T-helper 1 cell treated with Interleukin-12 subunit alpha and Interleukin-12 subunit beta and Interleukin-4 antibody, amounts not matched to agents 30 ng/mL and 1 ng/mL, for 36 hours (primary cell): ENCODE measurements at regions not wholly inside any gene's neighbourhood (a gene's known extent, or its start where the extent isn't known, plus 50 kb on each side); places are given as distances from the start of the nearest gene placed in this dataset.
"Not testable (repeated sequence)": the region's sequence is repeated elsewhere in the genome, so short reads cannot be mapped to it uniquely, and the experiment has no call there.

ENCODE experiments used
- intact Hi-C: fragments of 100-400 bp; cut with micrococcal nuclease; formaldehyde crosslinking; loops from one replicate; pipeline ENCODE4 v1.15.1; 2024

DNA sequence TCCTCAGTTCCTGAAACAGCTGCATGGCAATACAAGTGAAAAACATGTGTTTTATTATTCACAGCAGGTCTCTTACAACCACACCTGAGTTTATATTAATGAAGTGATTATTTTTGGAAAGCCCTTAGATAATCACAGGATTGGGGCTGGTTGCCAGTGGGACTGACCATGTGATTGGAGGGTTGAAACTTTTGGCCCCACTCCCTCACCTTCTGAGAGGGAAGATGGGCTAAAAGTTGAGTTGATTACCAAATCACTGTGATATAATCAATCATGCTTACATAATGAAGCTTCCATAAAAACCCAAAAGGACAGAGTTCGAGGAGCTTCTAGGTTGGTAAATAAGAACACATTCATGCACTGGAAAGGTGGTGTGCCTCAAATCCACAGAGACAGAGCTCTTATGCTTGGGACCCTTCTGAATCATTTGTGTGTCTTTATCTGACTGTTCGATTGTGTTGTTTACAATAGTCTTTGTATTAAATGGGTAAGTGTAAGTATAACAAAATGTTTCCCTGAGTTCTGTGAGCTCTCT, 393.9 kb downstream of the RPS24 start:
- intact Hi-C loops = no loop called here

DNA sequence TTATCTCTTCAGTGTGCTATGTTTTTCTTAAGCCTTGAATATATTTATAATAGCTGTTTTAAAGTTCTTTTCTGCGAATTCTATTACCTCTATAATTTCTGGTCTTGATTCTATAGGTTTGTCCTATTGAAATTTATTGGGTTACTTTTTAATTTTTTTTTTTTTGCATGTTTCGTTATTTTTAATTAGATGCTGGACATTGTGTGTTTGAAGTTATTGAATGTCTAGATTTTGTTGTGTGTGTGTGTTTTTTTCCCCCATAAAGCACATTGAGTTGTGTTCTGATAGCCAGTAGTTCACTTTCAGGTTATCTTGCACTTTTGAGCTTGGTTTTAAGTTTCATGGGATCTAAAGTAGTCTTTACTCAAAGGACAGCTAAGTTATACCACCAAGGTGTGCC, 394.9 kb downstream of the RPS24 start:
- intact Hi-C loops = no loop called here

DNA sequence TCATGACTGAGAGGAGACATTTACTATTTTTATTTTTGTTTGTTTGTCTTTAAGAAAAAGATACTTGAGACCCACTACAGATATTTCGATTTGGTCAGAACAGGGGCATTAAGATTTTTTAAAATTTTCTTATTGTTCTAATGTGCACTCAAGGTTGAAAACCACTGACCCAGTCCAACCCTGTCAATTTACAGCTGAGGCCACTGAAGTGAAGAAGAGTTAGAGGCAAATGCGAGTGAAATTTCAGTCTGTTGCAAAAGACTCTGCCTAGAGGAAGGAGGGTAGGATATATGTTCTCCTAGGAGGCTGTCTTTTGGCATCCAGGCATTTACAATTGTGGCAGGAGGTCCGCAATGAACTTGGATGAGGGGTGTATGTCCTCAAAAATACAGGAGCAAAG, 396.3 kb downstream of the RPS24 start:
- intact Hi-C loops = no loop called here

DNA sequence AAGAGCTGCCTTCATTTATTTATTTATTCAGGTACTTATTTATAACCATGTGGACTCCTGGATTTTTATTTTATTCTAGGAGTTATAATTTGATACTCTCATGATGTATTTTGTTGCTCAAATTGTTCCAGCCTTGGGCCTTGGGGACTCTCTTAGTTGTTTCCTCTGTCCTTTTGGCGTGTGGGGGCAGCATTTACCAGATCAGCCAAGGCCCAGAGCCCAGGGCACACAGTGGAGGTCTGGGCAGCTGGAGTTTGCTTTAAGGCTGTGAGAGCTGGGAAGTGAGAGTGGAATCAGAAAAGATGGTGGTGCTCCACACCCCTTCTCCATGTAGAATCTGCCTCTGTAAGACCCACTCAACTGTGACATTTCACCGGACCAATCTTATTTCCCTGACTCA, 398.9 kb downstream of the RPS24 start:
- intact Hi-C loops = no loop called here

DNA sequence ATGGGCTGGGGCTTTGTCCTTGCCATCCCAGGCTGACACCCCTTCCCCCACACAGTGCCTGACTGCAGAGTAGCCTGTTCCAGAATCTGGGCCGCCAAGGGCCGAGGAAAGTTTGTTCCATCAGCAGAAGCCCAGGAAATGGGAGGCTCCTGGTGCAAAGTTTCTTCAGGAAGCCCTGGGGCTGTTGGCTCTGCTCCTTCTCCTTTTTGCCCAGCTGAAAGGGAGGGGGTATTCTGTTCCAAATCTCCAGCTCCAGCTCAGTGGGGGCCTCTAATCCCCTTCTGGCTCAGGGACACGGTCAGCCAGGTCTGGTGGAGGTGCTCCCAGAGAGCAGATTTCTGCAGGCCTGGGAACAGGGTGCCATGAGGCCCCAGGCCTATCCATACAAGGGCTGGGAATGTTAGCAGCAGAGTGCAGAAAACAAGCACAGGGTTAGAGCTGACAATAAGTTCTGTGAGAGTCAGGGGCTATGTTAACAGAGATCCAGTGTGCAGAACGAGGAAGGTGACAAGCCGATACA, 399.5 kb downstream of the RPS24 start:
- intact Hi-C loops = no loop called here

DNA sequence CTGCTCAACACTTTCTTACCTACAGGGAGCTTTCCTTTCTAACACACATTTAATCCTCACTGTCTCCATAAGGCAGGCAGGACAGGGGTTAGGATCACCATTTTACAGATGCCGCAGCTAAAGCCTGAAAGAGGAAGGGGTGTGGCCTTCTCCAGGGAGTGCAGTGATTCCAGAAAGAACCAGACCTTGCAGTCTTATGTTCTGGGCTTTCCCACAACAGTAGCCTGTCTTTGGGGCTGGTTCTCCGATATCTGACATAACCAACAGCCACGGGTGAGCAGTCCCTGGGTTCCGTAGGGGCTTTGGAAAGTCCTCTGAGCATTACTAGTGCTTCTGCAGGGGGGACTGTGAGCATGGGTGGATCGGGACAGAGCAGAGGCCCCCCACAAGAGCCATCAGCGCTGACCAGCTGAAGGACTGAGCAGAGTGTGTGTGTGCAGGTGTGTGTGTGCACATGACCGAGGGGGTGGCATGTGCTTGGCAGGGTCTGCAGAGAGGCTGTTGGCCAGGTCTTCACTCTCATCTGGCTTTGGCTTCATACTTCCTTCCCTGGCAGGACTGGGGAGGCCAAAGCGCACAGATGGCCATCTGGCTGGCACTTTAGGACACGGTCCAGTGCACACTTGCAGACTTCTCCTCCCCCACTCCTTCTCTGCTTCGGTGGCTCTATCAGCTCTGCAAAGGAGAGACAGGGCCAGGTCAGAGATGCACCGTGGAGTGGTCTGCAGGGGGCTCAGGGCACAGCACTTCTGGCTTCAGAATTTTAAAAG, 400.3 kb downstream of the RPS24 start:
- intact Hi-C loops = no loop called here

DNA sequence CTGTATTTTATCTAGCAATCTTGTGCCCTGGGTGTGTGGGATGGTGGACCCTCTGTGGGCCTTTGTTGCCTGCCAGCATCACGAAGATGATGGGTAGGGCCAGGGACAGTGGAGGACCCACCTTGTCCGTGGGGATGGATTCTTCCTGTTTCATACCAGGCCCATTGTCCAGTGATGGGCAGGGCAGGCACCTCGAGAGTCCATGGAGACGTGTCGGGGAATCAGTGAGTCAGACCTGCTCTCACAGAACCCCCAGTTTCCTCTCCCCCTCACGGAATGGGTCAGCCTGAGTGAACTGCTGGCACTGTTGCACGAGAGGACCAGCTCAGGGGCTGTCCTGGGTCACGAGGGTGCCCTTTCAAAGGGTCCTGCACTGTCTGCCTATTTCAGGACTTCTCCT, 401.2 kb downstream of the RPS24 start:
- intact Hi-C loops = no loop called here

DNA sequence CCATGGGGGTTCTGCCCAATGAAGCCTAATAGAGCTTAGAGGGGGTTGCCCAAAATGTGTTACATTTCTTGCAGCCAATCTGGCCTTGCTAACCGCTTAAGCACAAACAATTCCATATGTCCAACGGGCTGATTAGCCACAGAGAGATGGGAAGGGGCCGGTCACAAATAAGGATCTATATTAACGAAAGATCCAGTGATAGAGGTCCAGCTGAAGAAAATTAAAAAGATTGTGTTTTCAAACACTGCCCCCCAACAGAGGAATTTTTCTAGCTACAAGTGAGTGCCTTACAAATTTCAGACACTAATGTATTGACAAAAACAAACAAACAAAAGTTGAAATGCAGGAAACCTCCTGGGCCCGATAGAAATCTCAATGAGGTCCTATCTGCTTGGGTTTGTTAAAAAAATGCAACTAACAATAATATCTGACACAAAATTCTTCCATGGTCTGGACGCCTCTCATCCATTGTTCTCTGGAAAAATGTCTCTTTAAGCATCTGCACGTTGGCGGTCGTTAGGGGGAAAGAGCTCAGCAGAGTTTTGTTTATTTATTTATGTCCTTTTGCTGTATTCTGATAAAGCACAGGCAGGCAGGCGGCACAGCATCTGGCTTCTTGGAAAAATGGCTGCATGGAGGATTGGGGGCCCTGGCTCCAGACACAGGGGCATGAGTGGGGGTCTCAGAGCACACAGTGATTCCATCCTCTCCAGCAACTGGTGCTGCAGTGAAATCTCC, 402.0 kb downstream of the RPS24 start:
- intact Hi-C loops = no loop called here

DNA sequence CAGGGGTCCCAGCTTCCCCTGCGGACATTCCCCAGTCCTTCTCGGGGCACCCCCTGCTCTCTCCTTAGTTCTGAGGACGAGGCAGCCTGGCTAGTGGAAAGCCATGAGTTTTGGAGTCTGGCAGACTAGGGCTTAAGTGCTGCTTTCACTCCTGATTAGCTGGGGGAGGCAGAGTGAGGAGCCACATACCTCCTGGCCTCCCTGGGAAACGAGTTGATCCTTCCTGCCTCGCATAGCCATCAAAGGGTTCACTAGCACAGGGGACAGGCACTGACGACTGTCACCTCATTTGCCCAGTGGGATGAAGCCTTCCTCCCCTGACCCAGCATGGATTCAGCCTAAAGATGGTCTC, 402.5 kb downstream of the RPS24 start:
- intact Hi-C loops = no loop called here

DNA sequence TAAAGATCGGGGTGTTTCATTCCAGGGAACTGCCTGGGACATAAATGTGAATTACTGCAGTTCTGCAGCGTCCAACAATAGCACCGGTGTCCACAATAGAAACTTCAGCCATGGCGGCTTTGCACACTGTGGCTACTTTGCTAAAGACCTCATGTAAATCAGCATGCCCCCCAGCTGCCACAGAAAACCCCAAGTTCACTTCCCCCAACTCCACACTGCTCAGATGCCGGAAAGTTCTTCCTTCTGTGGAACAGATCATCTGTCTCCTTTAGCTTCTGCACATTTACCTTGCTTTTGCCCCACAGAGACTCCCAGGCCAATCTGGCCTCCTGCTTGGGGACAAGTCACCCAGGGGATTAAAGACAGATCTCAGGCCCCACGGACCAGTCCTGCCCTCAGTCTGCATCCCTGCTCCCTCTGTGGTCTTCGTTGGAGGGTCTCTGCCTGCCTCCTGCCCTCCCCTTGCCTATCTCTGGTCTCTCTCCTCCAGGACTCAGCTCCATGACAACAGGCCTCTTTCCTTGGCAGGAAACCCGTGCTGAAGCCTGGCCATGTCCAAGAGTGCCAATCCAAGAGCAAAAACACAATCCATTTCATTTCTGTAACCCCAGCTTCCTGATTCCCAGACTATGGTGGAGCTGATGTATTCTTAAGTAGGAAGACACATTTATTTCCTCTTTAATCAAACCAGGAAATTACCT, 403.2 kb downstream of the RPS24 start:
- intact Hi-C loops = no loop called here

DNA sequence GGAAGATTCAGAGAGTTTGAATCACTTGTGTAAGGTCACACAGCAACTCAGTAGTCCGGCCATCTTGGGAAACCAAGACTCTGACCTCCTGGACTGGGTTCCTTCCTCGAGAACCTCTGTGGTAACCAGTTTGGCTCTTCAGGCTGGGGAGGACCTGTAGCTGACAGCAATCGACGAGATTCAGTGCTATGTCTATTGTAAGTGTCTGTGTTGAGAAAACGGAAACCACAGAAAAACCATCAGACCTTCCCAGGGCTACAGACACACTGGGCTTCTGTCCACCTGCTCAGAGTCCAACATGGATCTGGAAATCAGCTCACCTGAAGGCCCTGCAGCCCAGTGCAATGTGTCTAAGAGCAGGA, 403.7 kb downstream of the RPS24 start:
- intact Hi-C loops = no loop called here

DNA sequence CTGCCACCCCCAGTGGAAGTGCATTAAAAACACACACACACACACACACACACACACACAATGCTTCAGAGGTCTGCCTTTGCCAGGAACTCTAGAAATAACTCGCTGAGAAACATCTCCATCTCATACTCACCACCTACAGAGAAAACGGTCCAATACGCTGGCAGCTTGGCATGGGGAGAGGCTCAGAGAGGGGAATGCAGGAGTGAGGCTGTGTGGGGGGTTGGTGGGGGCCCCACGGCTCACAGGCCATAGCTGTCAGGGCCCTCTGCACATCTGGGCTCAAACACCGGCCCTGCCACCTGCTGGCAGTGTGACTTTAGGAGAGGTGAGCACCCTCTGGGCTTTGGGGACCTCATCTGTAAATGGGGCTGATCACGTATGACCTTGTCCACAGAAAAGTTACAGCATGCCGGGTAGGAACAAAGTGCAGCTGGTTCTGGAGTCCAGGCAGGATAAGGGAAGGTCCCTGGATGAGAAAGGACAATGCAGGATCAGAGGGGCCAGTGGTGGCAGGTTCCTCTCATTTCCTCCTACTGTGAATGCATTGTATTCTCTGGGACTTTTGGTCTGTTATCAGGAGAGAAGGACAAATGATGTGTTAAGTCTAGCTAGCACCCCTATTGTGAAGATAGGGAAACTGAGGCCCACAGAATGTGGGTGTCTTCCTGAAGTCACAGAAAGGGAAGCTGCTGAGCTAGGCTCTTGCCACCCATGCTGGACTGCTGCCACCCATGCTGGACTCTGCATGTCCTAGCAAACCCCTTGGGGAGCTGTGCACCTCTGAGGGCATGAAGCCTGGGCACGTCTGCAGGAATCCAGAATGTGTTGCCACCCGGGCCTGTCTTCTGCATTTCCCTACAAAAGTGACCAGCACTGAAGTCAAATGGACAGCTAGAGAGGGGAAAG, 404.6 kb downstream of the RPS24 start:
- intact Hi-C loops = loop anchor here (1.0 kb wide), 1 partner anchor 391 kb away; no protein-coding TSS in a partner anchor

DNA sequence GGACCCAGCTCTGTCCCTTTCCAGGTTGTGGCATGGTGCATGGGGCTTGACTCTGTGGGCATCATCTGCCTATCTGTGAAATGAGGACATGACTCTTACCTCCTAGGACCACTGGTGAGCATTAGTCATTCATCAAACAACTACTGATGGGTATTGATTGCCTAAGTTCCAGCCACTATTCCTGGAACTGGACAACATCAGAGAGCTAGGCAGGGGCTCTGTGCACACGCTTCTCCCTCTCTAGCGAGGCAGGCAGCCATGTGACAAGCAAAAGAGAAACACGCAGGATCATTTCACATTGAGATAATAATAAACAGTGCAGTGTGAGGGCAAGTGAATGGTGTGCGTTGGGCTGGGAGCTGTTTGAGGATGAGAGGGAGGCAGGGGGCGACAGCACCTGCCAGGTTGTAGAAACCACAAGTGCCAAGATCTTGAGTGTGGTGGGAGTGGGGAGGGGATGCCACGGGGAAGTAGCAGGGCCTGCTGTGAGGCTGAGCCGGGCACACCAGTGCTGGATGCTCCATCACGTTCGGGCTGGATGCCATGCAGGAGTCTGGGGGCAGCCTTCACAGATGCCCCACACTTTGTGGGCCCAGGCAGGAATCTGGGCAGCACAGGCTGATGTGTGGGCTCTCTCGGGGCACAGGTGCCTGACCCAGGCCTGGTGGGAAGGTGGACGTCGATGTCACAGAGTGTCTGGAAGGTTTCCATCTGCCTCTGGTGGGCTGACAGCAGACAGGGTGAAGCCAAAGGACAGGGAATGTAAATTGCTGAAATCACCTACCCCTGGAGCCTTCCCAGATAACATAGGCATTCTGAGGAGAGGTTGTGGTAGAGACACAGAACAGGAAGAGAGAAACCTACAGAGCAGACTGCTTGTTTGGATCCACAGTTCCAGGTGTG, 405.5 kb downstream of the RPS24 start:
- intact Hi-C loops = loop anchor here (1.0 kb wide), 1 partner anchor 392 kb away; no protein-coding TSS in a partner anchor

DNA sequence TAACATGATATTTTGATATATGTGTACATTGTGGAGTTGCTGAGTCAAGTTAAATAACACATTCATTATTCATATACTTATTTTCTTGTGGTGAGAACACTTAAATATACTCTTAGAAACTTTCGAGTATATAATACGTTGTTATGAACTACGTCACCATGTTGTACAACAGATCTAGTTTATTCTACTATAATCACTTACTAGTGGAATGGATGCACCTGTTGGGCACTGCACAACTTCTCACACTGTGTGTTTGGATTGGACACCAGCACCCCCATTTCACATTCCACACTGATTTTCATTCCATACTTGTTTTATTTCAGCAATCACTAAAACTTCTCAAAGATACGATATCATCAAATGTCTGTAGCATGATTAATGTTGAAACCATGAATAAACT, 407.3 kb downstream of the RPS24 start:
- intact Hi-C loops = no loop called here

DNA sequence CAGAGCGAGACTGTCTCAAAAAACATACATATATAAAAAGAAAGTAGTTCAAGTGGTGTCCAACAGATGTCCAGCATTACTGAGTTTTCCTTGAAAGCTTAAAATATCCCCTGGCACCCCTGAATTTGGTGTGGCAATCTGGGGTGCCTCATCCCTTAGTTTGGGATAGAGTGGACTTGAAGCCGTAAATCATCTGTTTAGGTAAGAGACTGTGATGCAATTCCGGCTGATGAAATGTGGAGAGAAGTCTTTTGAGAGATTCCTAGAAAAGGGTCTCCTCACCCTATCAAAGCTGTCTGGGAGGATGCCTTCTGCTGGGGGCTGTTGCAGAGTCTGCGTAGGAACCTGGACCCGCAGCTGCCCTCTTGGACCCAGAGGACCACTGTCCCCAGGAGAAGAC, 408.0 kb downstream of the RPS24 start:
- intact Hi-C loops = no loop called here

DNA sequence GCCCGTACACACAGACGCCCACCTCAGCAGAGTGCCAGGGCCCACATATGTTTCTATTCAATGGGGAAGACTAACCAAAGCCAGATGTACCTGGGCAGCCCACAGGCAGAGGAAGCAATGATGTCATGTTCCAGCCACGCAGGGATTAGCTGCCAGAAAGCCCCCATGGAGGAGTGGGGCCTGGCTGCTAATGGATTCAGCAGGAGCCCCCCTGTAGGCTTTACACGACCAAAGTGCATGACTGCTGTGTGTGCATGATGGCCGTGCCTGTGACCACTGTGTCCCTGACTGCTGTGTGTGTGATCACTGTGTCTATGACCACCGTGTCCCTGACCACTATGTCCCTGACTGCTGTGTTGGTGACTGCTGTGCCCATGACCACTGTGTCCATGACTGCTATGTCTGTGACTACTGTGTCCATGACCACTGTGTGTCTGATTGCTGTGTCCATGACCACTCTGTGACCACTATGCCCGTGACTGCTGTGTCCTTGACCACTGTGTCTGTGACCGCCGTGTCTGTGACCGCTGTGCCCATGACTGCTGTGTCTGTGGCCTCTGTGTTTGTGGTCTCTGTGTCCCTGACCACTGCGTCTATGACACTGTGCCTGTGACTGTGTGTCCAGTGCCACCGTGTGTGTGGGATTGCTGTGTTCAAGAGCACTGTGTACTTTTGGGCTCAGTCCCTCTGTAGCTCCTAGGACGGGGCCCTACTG, 409.3 kb downstream of the RPS24 start:
- intact Hi-C loops = no loop called here

DNA sequence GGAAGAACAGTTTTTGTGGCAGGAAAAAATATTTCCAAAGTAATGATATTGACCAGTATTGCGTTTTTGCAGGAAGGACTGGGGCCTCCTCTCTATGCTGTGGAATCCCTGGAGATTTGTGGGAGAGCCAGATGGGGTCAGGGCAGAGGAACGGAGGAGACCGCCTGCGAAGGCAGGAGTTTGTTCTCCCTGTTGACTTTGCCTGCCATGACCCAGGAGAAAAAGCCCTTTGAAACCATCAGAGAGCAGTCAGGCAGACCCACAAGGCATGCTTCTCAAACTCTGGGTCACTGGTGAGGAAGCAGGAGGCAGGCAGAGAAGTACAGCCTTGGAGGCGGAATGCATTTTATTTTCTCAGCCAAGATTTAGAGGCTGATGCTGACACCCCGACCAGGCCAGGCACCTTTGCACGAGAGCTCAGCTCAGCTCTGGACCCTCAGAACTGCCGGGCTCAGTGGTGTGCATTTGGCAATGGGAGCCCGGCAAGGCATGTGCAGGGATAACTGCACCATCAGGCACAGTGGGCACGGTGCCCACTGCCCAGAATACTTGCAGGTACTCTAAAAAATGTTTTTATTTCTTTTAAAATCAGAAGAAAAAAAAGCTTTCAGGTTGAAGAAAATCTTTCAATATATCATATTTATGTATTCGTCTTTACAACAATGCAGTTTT, 410.4 kb downstream of the RPS24 start:
- intact Hi-C loops = no loop called here

DNA sequence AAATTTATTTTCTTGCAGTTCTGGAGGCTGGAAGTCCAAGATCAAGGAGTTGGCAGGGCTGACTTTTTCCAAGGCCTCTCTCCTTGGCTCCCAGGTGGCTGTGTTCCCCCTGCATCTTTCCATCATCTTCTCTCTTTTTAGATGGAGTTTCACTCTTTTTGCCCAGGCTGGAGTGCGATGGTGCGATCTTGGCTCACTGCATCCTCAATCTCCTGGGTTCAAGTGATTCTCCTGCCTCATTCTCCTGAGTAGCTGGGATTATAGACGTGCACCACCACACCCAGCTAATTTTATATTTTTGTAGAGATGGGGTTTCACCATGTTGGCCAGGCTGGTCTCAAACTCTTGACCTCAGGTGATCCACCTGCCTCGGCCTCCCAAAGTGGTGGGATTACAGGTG, 411.1 kb downstream of the RPS24 start:
- intact Hi-C loops = not testable (repeated sequence)

DNA sequence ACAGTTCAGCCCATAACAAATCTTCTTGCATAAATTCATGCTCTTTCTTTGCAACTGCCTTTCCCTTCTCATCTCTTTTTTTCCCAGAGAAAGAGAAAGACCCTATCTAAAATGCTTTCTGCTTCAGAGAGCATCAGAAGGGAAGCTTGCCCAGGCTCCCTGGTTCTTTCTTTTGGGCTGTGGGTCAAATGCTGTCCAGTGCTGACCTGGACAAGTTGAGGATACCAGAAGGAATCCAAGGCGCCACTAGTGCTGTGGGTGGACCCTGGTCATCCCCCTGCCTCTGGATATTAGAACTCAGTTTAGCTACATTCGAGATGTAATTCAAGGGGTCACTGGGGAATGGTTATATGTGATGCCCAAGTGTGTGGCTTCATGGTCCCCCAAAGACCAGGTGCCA, 411.6 kb downstream of the RPS24 start:
- intact Hi-C loops = no loop called here
